ENCODE measurements at regions not wholly inside any gene's neighbourhood (a gene's known extent, or its start where the extent isn't known, plus 50 kb on each side); places are given as distances from the start of the nearest gene placed in this dataset.
"Not testable (repeated sequence)": the region's sequence is repeated elsewhere in the genome, so short reads cannot be mapped to it uniquely, and the experiment has no call there.

GRCh38 chr11:49442669-49443068, 234.3 kb upstream of the FOLH1 start:
- H3K36me3 Mint-ChIP-seq (ENCODE audit: low read depth): no peaks in the 10 kb centered on the region
- no peak overlapping the region for H3K4me3 Mint-ChIP-seq
- DNase-seq: no peak
- H3K27me3 Mint-ChIP-seq (ENCODE audit: low read depth, poor library complexity): no peaks in the 10 kb centered on the region
- H3K27ac Mint-ChIP-seq: no peak overlapping the region
- H3K9me3 Mint-ChIP-seq: peaks cover 40% of the 10 kb centered on the region
- no peak for TF ChIP-seq CTCF (IDR thresholded peaks at IDR 0.05)
- no peaks in the 10 kb centered on the region for H3K4me1 Mint-ChIP-seq

- H3K4me1 Mint-ChIP-seq; H3K27me3 Mint-ChIP-seq (ENCODE audit: low read depth, poor library complexity); H3K4me3 Mint-ChIP-seq; DNase-seq; H3K36me3 Mint-ChIP-seq (ENCODE audit: low read depth); H3K27ac Mint-ChIP-seq: not testable (repeated sequence)
- peaks cover 26% of the 10 kb centered on the region for H3K9me3 Mint-ChIP-seq
Observed at GRCh38 chr11:49439901-49440300, 231.5 kb upstream of the FOLH1 start.

- H3K36me3 Mint-ChIP-seq (ENCODE audit: low read depth); H3K4me3 Mint-ChIP-seq; H3K27ac Mint-ChIP-seq; H3K4me1 Mint-ChIP-seq; DNase-seq; H3K27me3 Mint-ChIP-seq (ENCODE audit: low read depth, poor library complexity): not testable (repeated sequence)
- peaks cover 35% of the 10 kb centered on the region for H3K9me3 Mint-ChIP-seq
Observed at GRCh38 chr11:49434308-49434707, 225.9 kb upstream of the FOLH1 start.

GRCh38 chr11:49432242-49432848, 223.9 kb upstream of the FOLH1 start:
- Mint-ChIP-seq H3K9me3 (peaks cover 40% of the 10 kb centered on the region), H3K27me3 (ENCODE audit: low read depth, poor library complexity) (no peaks in the 10 kb centered on the region), H3K4me1 (no peaks in the 10 kb centered on the region), H3K4me3 (no peak overlapping the region), H3K27ac (no peak overlapping the region), H3K36me3 (ENCODE audit: low read depth) (no peaks in the 10 kb centered on the region)
- no peak for DNase-seq
- TF ChIP-seq CTCF (IDR thresholded peaks at IDR 0.05): no peak

GRCh38 chr11:49424136-49424535, 215.7 kb upstream of the FOLH1 start:
- H3K4me3 Mint-ChIP-seq: no peak overlapping the region
- H3K9me3 Mint-ChIP-seq: peaks cover 64% of the 10 kb centered on the region
- no peaks in the 10 kb centered on the region for H3K36me3 Mint-ChIP-seq (ENCODE audit: low read depth)
- no peak for DNase-seq
- no peak for TF ChIP-seq CTCF (IDR thresholded peaks at IDR 0.05)
- no peak overlapping the region for H3K27ac Mint-ChIP-seq
- H3K27me3 Mint-ChIP-seq (ENCODE audit: low read depth, poor library complexity): no peaks in the 10 kb centered on the region
- no peaks in the 10 kb centered on the region for H3K4me1 Mint-ChIP-seq

- H3K4me1 Mint-ChIP-seq; H3K27ac Mint-ChIP-seq; DNase-seq; H3K4me3 Mint-ChIP-seq; H3K27me3 Mint-ChIP-seq (ENCODE audit: low read depth, poor library complexity); H3K36me3 Mint-ChIP-seq (ENCODE audit: low read depth): not testable (repeated sequence)
- H3K9me3 Mint-ChIP-seq: peaks cover 61% of the 10 kb centered on the region
Observed at GRCh38 chr11:49418877-49419276, 210.5 kb upstream of the FOLH1 start.

- no peak for TF ChIP-seq CTCF (IDR thresholded peaks at IDR 0.05)
- Mint-ChIP-seq H3K36me3 (ENCODE audit: low read depth) (no peaks in the 10 kb centered on the region), H3K4me1 (no peaks in the 10 kb centered on the region), H3K27ac (no peak overlapping the region), H3K9me3 (peaks cover 18% of the 10 kb centered on the region), H3K4me3 (no peak overlapping the region), H3K27me3 (ENCODE audit: low read depth, poor library complexity) (no peaks in the 10 kb centered on the region)
- DNase-seq: no peak
Observed at GRCh38 chr11:49405743-49406142, 197.3 kb upstream of the FOLH1 start.

GRCh38 chr11:49395789-49396188, 187.4 kb upstream of the FOLH1 start:
- H3K36me3 Mint-ChIP-seq (ENCODE audit: low read depth); H3K27ac Mint-ChIP-seq; H3K4me3 Mint-ChIP-seq; H3K4me1 Mint-ChIP-seq; DNase-seq; H3K27me3 Mint-ChIP-seq (ENCODE audit: low read depth, poor library complexity): not testable (repeated sequence)
- H3K9me3 Mint-ChIP-seq: peaks cover 23% of the 10 kb centered on the region

- not testable (repeated sequence) for DNase-seq; H3K27me3 Mint-ChIP-seq (ENCODE audit: low read depth, poor library complexity); H3K36me3 Mint-ChIP-seq (ENCODE audit: low read depth); H3K27ac Mint-ChIP-seq; H3K4me3 Mint-ChIP-seq; H3K4me1 Mint-ChIP-seq
- H3K9me3 Mint-ChIP-seq: peaks cover 10% of the 10 kb centered on the region
Observed at GRCh38 chr11:49390362-49390761, 182.0 kb upstream of the FOLH1 start.

- H3K36me3 Mint-ChIP-seq (ENCODE audit: low read depth); H3K4me1 Mint-ChIP-seq; H3K27me3 Mint-ChIP-seq (ENCODE audit: low read depth, poor library complexity); H3K27ac Mint-ChIP-seq; H3K4me3 Mint-ChIP-seq; DNase-seq: not testable (repeated sequence)
- peaks cover 14% of the 10 kb centered on the region for H3K9me3 Mint-ChIP-seq
Observed at GRCh38 chr11:49389149-49389548, 180.7 kb upstream of the FOLH1 start.

- not testable (repeated sequence) for H3K27me3 Mint-ChIP-seq (ENCODE audit: low read depth, poor library complexity); H3K27ac Mint-ChIP-seq; H3K4me3 Mint-ChIP-seq; DNase-seq; H3K36me3 Mint-ChIP-seq (ENCODE audit: low read depth); H3K4me1 Mint-ChIP-seq
- H3K9me3 Mint-ChIP-seq: peaks cover 15% of the 10 kb centered on the region
Observed at GRCh38 chr11:49384371-49384770, 176.0 kb upstream of the FOLH1 start.
